Tibial nerve (tissue), 4 donors: ENCODE measurements at regions not wholly inside any gene's neighbourhood (a gene's known extent, or its start where the extent isn't known, plus 50 kb on each side); places are given as distances from the start of the nearest gene placed in this dataset.

ENCODE experiments used
- DNase-seq, 2 donors: peaks; one replicate each; pipeline ENCODE4 v3.0.0-alpha.2; 2019; ENCODE audit warnings: low spot score in 2 of 2
- H3K27ac ChIP-seq, 4 donors: fragments of 200-600 bp; sonication (generic) in 3 of 4; one replicate each; pipeline ENCODE4 v1.5.1; 2017 to 2019; ENCODE audit warnings: mild to moderate bottlenecking in 1 of 4
- H3K27me3 ChIP-seq, 2 donors: fragments of 200-600 bp; sonication (generic) in 1 of 2; one replicate each; pipeline versions ENCODE4 v1.5.1 to v1.6.0; 2017 to 2019
- H3K36me3 ChIP-seq, 3 donors: fragments of 200-600 bp; sonication (generic); one replicate each; pipeline ENCODE4 v1.5.1; 2018 to 2019
- H3K4me1 ChIP-seq, 4 donors: fragments of 200-600 bp; sonication (generic) in 3 of 4; one replicate each; pipeline ENCODE4 v1.5.1; 2017 to 2019
- H3K4me3 ChIP-seq, 4 donors: fragments of 200-600 bp; sonication (generic) in 3 of 4; one replicate each; pipeline ENCODE4 v1.5.1; 2017 to 2019; ENCODE audit warnings: mild to moderate bottlenecking in 1 of 4, moderate library complexity in 1 of 4
- H3K9me3 ChIP-seq, 4 donors: fragments of 200-600 bp; sonication (generic) in 3 of 4; one replicate each; pipeline ENCODE4 v1.5.1; 2017 to 2019
- EP300 ChIP-seq, 2 donors: sonication (generic); formaldehyde crosslinking; IDR thresholded peaks; one replicate each; pipeline ENCODE4 v1.6.1; 2017; ENCODE audit warnings: antibody characterized with exemption in 2 of 2, mild to moderate bottlenecking in 1 of 2
- POLR2A ChIP-seq, 2 donors: fragments of 450-650 bp; IDR thresholded peaks; one replicate each; pipeline ENCODE4 v1.6.1; 2017; ENCODE audit warnings: antibody characterized with exemption in 2 of 2, mild to moderate bottlenecking in 2 of 2, moderate library complexity in 2 of 2
- WGBS, 2 donors: methylation state at CpG; one replicate each; pipeline ENCODE4 v1.1.5; 2018; 5-methylcytosine and 5-hydroxymethylcytosine counted together
- TF ChIP-seq, protein P1 (sequence below), 5 experiments: fragments of 200-600 bp in 3 of 5; fragments of 450-650 bp in 2 of 5; sonication (generic) in 3 of 5; IDR thresholded peaks; one replicate each; pipeline ENCODE4 v1.5.1; 2016 to 2019; ENCODE audit warnings: antibody characterized with exemption in 5 of 5, mild to moderate bottlenecking in 3 of 5, moderate library complexity in 2 of 5

DNA sequence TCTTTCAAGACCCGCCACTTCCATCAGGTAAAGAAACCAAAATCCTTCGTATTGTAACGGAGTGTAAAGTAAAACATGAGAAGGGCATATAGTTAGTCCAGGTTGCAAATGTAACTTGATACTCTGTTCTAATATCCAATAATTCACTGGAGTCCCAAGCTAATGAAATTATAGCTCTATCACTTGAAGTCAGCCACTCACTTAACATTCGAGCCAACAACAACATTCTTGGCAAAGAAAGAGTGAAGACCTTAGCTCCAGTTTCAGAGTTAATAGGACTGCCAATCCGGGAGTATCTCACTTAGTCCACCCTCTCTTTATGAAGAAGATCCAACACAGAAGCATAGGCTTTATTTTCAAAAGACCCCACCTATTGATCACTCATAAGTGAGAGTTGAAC, 298.0 kb upstream of the SOX11 start:
- Histone ChIP-seq H3K9me3 (no peaks in the 10 kb centered on the region), H3K4me3 (no peak overlapping the region), H3K4me1 (no peaks in the 10 kb centered on the region), H3K27ac (no peak overlapping the region), H3K27me3 (no peaks in the 10 kb centered on the region), H3K36me3 (no peaks in the 10 kb centered on the region)
- 75 to 78% methylated on average over 5 of the region's 5 CpGs for WGBS, 2 donors
- no peak for DNase-seq
- TF ChIP-seq, protein P1, sequence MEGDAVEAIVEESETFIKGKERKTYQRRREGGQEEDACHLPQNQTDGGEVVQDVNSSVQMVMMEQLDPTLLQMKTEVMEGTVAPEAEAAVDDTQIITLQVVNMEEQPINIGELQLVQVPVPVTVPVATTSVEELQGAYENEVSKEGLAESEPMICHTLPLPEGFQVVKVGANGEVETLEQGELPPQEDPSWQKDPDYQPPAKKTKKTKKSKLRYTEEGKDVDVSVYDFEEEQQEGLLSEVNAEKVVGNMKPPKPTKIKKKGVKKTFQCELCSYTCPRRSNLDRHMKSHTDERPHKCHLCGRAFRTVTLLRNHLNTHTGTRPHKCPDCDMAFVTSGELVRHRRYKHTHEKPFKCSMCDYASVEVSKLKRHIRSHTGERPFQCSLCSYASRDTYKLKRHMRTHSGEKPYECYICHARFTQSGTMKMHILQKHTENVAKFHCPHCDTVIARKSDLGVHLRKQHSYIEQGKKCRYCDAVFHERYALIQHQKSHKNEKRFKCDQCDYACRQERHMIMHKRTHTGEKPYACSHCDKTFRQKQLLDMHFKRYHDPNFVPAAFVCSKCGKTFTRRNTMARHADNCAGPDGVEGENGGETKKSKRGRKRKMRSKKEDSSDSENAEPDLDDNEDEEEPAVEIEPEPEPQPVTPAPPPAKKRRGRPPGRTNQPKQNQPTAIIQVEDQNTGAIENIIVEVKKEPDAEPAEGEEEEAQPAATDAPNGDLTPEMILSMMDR (IDR thresholded peaks at IDR 0.05), result no peak
- TF ChIP-seq POLR2A (IDR thresholded peaks at IDR 0.05) (no peak), EP300 (IDR thresholded peaks at IDR 0.05) (no peak)

DNA sequence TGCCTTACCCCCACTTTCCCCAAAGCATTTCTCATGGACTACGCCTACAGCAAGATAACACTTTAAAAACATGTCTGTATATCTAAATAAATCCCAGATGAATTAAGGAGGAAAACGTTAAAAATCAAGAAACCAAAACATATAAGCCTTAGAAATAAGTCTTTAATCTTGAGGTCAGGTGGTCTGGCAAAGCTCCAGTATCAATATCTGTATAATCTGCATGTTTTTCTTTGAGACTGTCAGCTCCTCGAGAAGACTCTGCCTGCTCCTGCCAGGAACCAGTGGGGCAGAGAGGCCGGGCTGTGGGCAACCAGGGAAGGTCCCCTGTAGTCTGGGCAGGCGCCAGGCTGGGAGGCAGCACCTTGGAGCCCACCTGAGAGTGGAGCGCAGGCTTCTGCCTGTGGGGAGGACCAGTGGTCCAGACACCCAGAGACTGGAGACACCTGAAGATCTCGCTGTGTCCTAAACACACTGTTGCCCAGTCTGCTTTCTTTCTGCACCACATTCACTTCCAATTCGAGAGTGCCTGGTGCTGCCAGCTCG, 291.0 kb upstream of the SOX11 start:
- no peaks in the 10 kb centered on the region for H3K9me3 ChIP-seq
- H3K27ac ChIP-seq, result no peak overlapping the region
- H3K36me3 ChIP-seq, result no peaks in the 10 kb centered on the region
- WGBS, 2 donors, result 68 to 77% methylated on average over 9 of the region's 9 CpGs
- no peak overlapping the region for H3K4me3 ChIP-seq
- DNase-seq, result no peak
- TF ChIP-seq EP300 (IDR thresholded peaks at IDR 0.05) (no peak), POLR2A (IDR thresholded peaks at IDR 0.05) (no peak)
- TF ChIP-seq, protein P1 (IDR thresholded peaks at IDR 0.05), result no peak
- no peaks in the 10 kb centered on the region for H3K27me3 ChIP-seq
- H3K4me1 ChIP-seq, result no peaks in the 10 kb centered on the region

DNA sequence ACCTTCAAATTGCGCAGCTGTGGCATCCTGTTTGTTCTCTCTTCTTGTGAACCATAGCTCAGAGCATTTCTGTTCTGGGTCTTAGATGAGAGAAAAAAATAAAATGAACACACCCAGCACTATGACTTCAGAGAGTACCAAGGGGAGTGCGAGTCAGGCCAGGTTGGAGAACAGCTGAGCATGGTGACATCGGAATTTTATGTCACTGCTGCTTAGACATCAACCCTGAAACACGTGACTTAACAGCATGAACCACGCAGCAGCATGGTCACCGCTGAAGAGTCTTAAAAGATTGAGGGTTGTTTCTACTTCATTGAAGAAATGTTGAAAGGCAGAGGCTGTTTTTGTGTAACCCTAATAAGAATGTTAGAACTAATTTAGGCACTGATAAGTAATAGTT, 288.8 kb upstream of the SOX11 start:
- Histone ChIP-seq H3K27me3 (no peaks in the 10 kb centered on the region), H3K27ac (no peak overlapping the region), H3K9me3 (no peaks in the 10 kb centered on the region), H3K4me3 (no peak overlapping the region), H3K36me3 (no peaks in the 10 kb centered on the region), H3K4me1 (no peaks in the 10 kb centered on the region)
- TF ChIP-seq POLR2A (IDR thresholded peaks at IDR 0.05), result no peak
- no peak for TF ChIP-seq EP300 (IDR thresholded peaks at IDR 0.05)
- TF ChIP-seq, protein P1 (IDR thresholded peaks at IDR 0.05), result no peak
- WGBS, 2 donors, result 74 to 91% methylated on average over 6 of the region's 6 CpGs
- no peak for DNase-seq

DNA sequence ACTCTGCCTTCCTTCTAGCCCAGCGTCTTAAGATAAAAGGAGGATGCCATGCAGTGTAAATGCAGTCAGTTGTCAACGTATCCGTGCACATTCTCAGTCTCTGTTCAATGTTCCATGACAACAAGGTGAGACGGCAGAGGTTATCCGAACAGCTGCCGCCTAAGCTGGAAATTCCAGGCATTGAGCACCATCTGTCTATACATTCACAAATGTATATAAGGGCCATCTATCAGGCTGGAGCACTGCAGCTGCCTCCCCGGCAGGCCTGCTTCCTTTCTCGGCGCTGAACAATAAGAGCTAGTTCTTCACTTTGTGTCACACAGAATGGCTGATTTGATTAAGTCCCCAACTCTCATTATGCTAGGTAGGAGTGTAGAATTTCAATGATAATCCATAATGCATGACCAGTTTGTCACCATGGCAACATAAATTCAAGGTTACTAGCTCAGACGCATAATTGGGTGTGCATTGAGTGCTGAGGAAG, 282.2 kb upstream of the SOX11 start:
- Histone ChIP-seq H3K4me3 (no peak overlapping the region), H3K9me3 (no peaks in the 10 kb centered on the region), H3K27me3 (no peaks in the 10 kb centered on the region), H3K27ac (no peak overlapping the region), H3K4me1 (no peaks in the 10 kb centered on the region), H3K36me3 (no peaks in the 10 kb centered on the region)
- TF ChIP-seq EP300 (IDR thresholded peaks at IDR 0.05) (no peak), POLR2A (IDR thresholded peaks at IDR 0.05) (no peak)
- TF ChIP-seq, protein P1 (IDR thresholded peaks at IDR 0.05), result no peak
- no peak for DNase-seq
- 55 to 74% methylated on average over 10 of the region's 10 CpGs for WGBS, 2 donors

DNA sequence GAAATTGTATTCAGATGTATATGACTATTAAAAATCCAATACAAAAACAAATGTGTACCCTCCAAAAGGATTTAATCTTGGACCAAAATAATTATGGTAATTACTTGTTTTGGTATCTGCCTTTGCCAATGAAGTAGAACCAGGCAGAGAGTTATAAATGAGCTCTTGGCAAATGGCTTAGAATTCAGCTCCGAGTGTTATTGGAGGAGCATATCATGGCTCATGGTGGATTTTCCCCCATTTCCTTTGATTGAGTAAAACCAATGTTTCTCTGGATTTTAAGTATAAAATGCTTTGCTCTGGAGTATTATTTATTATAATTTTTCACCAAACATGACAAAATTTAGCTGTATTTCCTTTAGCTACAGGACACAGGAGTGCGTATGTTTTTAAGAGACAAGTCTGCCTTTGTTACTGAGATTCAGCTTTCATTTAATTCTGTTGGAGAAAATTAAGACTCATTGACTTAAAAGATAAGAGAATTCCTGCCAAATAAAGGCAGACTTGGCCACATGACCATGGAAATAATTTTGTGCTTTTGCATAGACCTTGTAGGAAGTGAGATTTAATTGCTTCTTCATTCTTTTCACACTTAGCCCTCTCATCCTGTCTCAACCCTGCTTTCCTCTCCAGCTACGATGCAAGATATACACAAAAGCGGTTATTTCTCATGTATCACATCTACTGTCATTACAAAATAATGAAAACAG, 281.0 kb upstream of the SOX11 start:
- TF ChIP-seq, protein P1 (IDR thresholded peaks at IDR 0.05), result no peak
- no peak for TF ChIP-seq EP300 (IDR thresholded peaks at IDR 0.05)
- TF ChIP-seq POLR2A (IDR thresholded peaks at IDR 0.05), result no peak
- no peak overlapping the region for H3K27ac ChIP-seq
- H3K27me3 ChIP-seq, result no peaks in the 10 kb centered on the region
- no peaks in the 10 kb centered on the region for H3K9me3 ChIP-seq
- WGBS, 2 donors, result 77 to 80% methylated on average over 4 of the region's 4 CpGs
- H3K4me3 ChIP-seq, result no peak overlapping the region
- no peaks in the 10 kb centered on the region for H3K4me1 ChIP-seq
- no peak for DNase-seq
- no peaks in the 10 kb centered on the region for H3K36me3 ChIP-seq
